GM12872 (cell line): ENCODE measurements at regions not wholly inside any gene's neighbourhood (a gene's known extent, or its start where the extent isn't known, plus 50 kb on each side); places are given as distances from the start of the nearest gene placed in this dataset.

ENCODE experiments used
- TF ChIP-seq, protein P1 (sequence below): IDR thresholded peaks from 3 replicates; pipeline ENCODE4 v1.5.1; 2011; ENCODE audit warnings: low read depth, mild to moderate bottlenecking, low read length, moderate library complexity; ENCODE audit not compliant: insufficient read depth

DNA sequence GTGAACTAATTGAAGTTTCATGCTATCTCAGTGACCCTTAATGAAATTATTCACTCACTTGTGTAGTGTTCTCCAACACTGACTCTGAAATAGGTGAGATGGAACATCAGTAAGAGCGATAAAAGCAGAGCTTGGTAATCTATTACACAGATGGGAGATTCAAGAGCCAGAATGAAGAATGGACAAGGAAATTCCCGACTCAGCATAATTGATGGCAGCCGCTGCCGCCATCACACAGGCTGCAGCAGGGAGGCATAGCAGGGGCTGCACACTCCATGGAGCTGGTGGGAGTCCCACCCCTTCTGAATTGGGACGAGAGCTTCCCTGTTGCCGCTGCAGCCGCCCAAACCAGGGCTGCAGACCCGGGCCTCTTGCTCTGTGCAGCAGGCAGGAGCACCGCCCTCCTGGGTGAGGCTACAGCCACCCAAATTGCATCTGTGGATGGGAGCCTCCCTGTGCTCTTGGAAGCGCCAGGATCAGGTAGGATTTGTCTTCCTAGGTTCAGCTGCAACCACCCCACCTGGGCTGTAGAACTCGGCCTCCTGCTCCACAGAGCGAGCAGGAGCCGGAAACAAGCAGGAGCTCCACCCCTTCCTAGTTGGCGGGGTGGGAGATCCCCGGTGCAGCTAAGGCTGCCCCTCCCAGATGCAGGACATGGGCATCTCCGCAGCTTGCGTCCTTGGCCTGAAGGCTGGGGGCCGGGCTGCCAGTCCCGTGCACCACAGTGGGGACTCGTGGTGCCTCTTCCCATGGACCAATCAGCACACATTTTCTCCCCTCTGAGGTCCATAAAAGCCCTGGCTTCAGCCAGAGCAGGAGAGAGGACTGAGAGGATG lies 535.1 kb upstream of the LUZP2 start:
- TF ChIP-seq, protein P1, sequence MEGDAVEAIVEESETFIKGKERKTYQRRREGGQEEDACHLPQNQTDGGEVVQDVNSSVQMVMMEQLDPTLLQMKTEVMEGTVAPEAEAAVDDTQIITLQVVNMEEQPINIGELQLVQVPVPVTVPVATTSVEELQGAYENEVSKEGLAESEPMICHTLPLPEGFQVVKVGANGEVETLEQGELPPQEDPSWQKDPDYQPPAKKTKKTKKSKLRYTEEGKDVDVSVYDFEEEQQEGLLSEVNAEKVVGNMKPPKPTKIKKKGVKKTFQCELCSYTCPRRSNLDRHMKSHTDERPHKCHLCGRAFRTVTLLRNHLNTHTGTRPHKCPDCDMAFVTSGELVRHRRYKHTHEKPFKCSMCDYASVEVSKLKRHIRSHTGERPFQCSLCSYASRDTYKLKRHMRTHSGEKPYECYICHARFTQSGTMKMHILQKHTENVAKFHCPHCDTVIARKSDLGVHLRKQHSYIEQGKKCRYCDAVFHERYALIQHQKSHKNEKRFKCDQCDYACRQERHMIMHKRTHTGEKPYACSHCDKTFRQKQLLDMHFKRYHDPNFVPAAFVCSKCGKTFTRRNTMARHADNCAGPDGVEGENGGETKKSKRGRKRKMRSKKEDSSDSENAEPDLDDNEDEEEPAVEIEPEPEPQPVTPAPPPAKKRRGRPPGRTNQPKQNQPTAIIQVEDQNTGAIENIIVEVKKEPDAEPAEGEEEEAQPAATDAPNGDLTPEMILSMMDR, result no peak

DNA sequence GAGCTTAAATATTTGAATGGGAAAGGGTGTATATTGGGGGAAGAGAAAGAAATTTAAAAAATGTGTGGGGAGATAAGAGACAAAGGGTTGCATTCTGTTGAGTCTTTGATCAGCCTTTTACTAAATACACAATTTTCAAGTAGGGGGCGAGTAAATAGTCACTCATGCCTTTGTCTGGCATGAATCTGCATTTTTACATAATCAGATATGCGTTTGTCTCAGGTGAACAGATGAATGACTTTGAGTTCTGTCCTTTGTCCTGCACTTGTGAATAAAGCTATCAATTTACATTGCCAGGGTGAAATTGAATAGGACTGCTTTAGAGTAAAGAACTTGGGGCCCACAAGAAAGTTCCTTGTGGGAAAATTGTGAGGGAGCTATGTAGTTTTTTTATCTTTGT lies 523.6 kb upstream of the LUZP2 start:
- TF ChIP-seq, protein P1, result no peak

DNA sequence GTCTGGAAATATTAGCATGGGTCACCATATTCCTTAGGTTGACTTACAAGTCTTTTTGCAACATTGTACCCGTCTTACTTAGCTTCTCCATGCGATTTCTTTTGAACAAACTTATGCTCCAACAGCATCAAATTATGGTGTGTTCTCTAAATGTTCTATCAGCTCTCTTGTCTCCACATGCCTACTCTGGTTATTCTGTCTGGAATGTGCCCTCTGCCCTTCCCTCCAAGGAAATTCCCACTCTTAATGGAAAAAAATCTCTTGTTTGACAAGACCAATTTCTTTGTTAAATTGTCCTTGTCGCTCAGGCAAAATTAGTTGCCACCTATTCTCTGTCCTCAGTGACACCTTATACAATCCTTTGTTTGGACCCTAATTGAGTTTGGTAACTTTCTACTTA lies 522.8 kb upstream of the LUZP2 start:
- TF ChIP-seq, protein P1, result no peak

DNA sequence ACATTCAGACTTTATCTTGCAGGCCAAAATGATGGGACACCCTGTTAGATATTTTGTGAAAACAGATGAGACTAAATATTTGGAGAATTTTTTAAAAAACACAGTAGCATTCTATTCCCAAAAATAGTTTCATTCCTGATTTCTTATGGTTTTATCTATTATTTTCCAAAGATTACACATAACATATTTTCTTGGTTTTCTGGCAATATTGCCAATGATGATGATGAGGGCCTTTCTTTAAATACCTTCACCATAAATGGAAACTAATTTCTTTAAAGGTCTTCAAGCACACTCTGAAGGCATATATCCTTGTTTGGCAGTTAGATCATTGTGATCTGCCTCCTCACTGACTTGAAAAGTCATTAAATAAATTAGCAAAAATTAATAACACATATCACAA lies 522.3 kb upstream of the LUZP2 start:
- TF ChIP-seq, protein P1, result no peak

DNA sequence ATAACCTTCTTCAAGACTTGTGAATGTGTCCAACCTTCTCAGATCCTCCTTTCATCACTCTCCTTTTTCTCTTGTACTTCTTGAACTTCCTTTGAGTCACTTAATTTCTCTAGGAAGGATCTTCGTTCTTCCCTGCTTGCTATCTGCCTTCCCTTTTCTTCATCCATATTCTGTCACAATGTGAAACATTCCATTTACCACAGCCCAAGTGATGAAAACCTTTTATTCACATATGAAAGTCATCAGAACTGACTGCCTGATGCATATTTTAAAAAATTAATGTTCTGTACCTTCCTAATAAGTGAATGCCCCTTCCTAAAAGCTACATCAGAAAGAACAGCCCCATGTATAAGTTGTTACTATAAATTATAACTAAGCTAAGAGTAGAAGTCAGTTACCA lies 520.4 kb upstream of the LUZP2 start:
- TF ChIP-seq, protein P1, result no peak

DNA sequence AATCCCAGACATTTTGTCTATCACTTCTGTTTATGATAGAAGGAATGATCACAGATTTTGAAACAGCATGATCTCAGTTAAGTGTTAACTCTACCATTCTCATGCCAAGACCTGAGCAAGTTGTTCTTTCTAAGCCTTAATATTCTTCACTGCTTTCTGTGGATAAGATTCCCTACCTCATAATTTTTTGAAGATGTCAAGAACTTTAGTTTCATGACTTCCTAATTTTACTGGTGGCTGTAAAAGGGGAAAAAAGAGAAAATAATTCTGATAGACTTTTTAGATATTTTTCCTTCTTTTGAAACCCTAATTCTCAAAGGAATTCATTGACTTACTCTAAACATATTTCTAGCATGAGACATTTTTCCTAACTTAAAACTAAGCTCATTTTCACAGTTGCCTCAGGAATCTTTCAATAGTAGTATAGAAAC lies 520.0 kb upstream of the LUZP2 start:
- TF ChIP-seq, protein P1, result no peak

DNA sequence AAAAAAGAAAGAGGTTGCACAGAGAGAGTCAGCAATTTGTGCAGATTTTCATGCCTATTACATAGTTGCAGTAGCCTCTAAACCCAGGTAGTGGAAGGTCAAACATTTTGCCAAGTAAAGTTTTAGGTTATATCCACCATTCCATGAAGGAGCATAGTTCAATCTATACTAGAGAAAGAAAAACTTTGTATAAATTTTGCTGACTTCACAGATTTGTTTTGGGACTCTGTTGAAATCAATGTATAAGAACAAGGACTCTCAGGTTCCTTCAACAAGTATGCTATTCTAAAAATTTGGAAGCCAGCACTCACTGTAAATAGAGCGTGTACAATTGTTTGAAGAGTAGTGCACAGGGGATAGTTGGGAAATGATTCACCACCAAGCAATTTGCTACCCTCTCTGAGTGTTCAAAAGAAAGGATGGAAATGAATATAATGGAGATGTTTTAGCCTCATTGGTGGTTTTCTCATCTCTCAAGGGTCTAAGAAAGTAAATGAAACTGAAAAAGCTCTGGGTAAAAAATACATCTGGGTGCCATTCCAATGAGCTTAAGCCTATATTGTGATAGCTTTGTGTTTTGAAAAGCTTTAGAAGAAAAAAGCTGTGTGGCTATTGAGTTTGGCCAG lies 508.4 kb upstream of the LUZP2 start:
- TF ChIP-seq, protein P1, result no peak
